ENCODE measurements at regions not wholly inside any gene's neighbourhood (a gene's known extent, or its start where the extent isn't known, plus 50 kb on each side); places are given as distances from the start of the nearest gene placed in this dataset.

GRCh38 chr12:115251727-115252126, 567.8 kb upstream of the TBX3 start (continued):
- TF ChIP-seq CUX1 (CRISPR knock-in tag; IDR thresholded peaks at IDR 0.05) = no peak
- TF ChIP-seq CBX3 (IDR thresholded peaks at IDR 0.05; ENCODE audit: borderline replicate concordance in 1 of 2, low read length in 2 of 2) = no peak

GRCh38 chr12:115249671-115250278, 565.8 kb upstream of the TBX3 start:
- H3K4me3 ChIP-seq = no peak overlapping the region
- WGBS (ENCODE audit: insufficient coverage, low coverage, missing lambda C conversion rate) = 0% methylated on average over 2 of the region's 3 CpGs
- H3K4me1 ChIP-seq (replicated peaks in 1 of 2; ENCODE audit: control insufficient read depth in 2 of 2, insufficient read depth in 2 of 2, low read length in 2 of 2) = no peaks in the 10 kb centered on the region
- H3K9me3 ChIP-seq (replicated peaks; ENCODE audit: control insufficient read depth, insufficient read depth, low read depth, low read length) = no peaks in the 10 kb centered on the region
- no peaks in the 10 kb centered on the region for H3K79me2 ChIP-seq (ENCODE audit: control insufficient read depth, insufficient read depth, low read length)
- ChIA-PET POLR2A (no interaction called here), CTCF (ENCODE audit: low intra/inter-chr PET ratio) (no interaction called here)
- H3K9me1 ChIP-seq (ENCODE audit: control insufficient read depth, insufficient read depth, low read length) = no peaks in the 10 kb centered on the region
- H3K4me2 ChIP-seq (ENCODE audit: insufficient read depth, low read length) = no peak overlapping the region
- no peaks in the 10 kb centered on the region for H3K36me3 ChIP-seq (ENCODE audit: control insufficient read depth, insufficient read depth, low read length)
- peaks cover 0 to 5% of the 10 kb centered on the region in 2 experiments; a peak in 1 of 5 replicates for H3K27me3 ChIP-seq (ENCODE audit: control insufficient read depth in 2 of 2, insufficient read depth in 2 of 2, low read length in 2 of 2)
- FAIRE-seq (no peak), ATAC-seq (no peak), DNase-seq (ENCODE audit: extremely low read depth in 1 of 4, low spot score in 3 of 4) (no peak)
- no peaks in the 10 kb centered on the region for H4K20me1 ChIP-seq (replicated peaks; ENCODE audit: control insufficient read depth, insufficient read depth, low read length)
- no TSS peak for BruUV-seq (replicated peaks)
- in situ Hi-C loops (cut with MboI) = no loop called here
- H3K9ac ChIP-seq (ENCODE audit: insufficient read depth in 1 of 2, low read depth in 2 of 2, low read length in 2 of 2) = no peak overlapping the region
- intact Hi-C loops (cut with micrococcal nuclease) = no loop called here
- H3K27ac ChIP-seq (ENCODE audit: extremely low read depth, low read depth, low read length) = no peak overlapping the region
- H2AFZ ChIP-seq (ENCODE audit: low read depth, low read length) = no peak overlapping the region
- TF ChIP-seq WHSC1 (IDR thresholded peaks at IDR 0.05; ENCODE audit: low read length) = no peak
- no peak for TF ChIP-seq TAL1 (IDR thresholded peaks at IDR 0.05)
- TF ChIP-seq LEF1 (IDR thresholded peaks at IDR 0.05) = no peak
- TF ChIP-seq GABPB2 (CRISPR knock-in tag; conservative IDR thresholded peaks at IDR 0.05) = no peak
- no peak for TF ChIP-seq MLLT1 (IDR thresholded peaks at IDR 0.05)
- no peak for TF ChIP-seq PRDM10 (IDR thresholded peaks at IDR 0.05; ENCODE audit: partially characterized antibody)

Measured in K562 (cell line).